ENCODE measurements at regions not wholly inside any gene's neighbourhood (a gene's known extent, or its start where the extent isn't known, plus 50 kb on each side); places are given as distances from the start of the nearest gene placed in this dataset.

DNA sequence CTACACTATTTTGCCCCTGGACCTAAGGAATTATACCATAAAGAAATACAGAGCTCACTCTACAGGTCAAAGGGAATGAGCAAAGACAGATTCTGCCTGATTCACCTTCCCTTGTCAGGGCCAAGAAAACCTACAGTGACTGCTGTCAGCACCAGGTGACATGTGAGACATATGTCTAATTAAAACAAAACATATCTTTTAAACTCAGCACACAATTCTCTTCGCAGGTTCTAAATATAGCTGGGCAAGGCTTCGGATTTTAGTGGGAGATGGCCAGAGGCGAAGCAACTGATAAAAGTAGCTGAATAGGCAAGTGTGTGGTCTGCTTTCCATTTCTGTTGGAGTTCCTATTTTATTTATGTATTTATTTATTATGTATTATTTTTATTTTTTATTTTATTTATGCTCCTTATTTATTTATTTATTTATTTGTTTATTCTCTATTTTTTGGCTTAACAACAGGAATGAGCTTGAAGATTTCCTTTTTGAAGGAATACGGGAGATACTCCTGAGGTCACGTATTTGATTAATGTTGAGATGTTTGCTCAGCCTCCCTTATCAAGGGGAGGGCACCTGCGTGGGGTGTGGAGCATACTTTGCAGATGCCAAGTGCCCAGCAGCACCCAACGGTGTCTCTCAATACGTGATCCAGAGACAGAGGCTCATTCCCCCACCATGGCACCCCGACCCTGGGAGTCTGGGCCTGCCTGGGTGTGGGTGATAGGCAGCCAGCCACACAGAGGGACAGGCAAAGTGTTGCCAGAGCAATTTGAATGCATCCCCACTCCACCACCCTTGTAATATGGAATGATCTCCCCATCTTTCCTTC is 141.8 kb downstream of the RNF152 start:
- TF ChIP-seq GATA3 (IDR thresholded peaks at IDR 0.05; ENCODE audit: low read depth, low read length) (no peak), GATA2 (IDR thresholded peaks at IDR 0.05; ENCODE audit: low read depth, low read length) (no peak)
